ENCODE measurements at regions not wholly inside any gene's neighbourhood (a gene's known extent, or its start where the extent isn't known, plus 50 kb on each side); places are given as distances from the start of the nearest gene placed in this dataset.

DNA sequence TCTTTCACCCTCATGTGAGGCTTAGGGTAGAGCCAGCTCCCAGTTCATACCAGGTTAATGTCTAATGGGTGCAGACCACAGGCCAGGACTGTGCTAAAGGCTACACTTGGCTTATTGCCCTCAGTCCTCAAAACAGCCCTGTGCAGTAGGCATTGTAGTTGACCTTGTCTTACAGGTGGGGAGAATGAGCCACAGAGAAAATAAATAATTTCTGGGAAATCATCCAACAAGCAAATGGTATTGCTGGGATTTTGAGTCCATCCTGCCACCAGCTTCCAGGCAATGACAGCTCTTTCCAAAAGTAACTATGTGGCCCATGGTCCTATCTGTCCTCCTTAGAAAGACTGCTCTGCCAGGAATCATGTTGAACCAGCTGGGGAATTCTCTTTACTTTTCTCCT is 450.0 kb downstream of the GADD45G start:
- Histone ChIP-seq H3K27ac (ENCODE audit: low read depth, low read length) (no peak overlapping the region), H3K9me3 (ENCODE audit: control insufficient read depth, insufficient read depth, low read length) (no peaks in the 10 kb centered on the region), H3K4me3 (ENCODE audit: low read depth, low read length) (no peak overlapping the region), H3K36me3 (ENCODE audit: control insufficient read depth, insufficient read depth, low read length) (no peaks in the 10 kb centered on the region), H3K4me1 (ENCODE audit: control insufficient read depth, insufficient read depth, low read length) (no peaks in the 10 kb centered on the region), H3K27me3 (ENCODE audit: control insufficient read depth, insufficient read depth, low read length) (no peaks in the 10 kb centered on the region)
- DNase-seq (ENCODE audit: low read depth in 4 of 6, low spot score in 6 of 6) = no peak

DNA sequence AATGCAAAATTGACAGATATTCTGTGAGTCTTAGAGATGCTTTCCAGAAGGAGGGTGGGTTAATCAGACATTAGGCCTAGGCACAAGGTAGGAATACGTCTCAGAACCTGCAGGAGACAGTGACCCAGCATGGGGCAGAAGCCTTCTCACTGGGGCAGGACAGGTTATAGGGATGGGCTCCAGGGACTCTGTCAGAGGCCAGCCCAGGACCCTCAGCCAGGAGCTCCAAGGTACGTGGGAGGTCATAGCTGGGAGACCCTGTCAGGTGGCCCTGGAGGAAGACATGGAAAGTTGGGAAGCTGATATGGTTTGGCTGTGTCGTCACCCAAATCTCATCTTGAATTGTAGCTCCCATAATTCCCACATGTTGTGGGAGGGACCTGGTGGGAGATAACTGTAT is 450.4 kb downstream of the GADD45G start:
- Histone ChIP-seq H3K4me1 (ENCODE audit: control insufficient read depth, insufficient read depth, low read length) (no peaks in the 10 kb centered on the region), H3K36me3 (ENCODE audit: control insufficient read depth, insufficient read depth, low read length) (no peaks in the 10 kb centered on the region), H3K27ac (ENCODE audit: low read depth, low read length) (no peak overlapping the region), H3K4me3 (ENCODE audit: low read depth, low read length) (no peak overlapping the region), H3K9me3 (ENCODE audit: control insufficient read depth, insufficient read depth, low read length) (no peaks in the 10 kb centered on the region), H3K27me3 (ENCODE audit: control insufficient read depth, insufficient read depth, low read length) (no peaks in the 10 kb centered on the region)
- DNase-seq (ENCODE audit: low read depth in 4 of 6, low spot score in 6 of 6) = no peak
- whole genome bisulfite sequencing (ENCODE audit: insufficient coverage) = 88% methylated on average over 2 of the region's 3 CpGs

DNA sequence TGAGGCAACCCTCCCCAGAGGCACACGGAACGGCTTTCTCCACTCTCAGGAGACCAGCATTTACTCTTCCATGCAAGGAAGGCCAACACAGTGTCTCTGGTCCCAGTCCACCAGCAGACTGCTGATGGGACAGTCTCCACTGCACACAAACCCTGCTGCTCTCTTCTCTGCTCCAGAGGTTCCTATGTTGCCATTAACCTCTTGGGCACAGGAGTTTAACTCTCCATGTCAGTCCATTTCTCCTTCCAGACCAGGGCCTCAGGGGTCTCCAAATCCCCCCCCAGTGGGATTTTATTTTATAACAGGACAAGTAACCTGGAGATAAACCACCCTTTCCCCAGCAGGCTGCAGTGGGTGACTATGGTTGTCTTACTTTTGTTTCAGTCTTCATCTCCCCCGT is 452.5 kb downstream of the GADD45G start:
- 84% methylated on average over 3 of the region's 3 CpGs for WGBS (ENCODE audit: insufficient coverage)
- no peak overlapping the region for H3K27ac ChIP-seq (ENCODE audit: low read depth, low read length)
- H3K36me3 ChIP-seq (ENCODE audit: control insufficient read depth, insufficient read depth, low read length) = no peaks in the 10 kb centered on the region
- no peaks in the 10 kb centered on the region for H3K27me3 ChIP-seq (ENCODE audit: control insufficient read depth, insufficient read depth, low read length)
- no peaks in the 10 kb centered on the region for H3K4me1 ChIP-seq (ENCODE audit: control insufficient read depth, insufficient read depth, low read length)
- DNase-seq (ENCODE audit: low read depth in 4 of 6, low spot score in 6 of 6) = no peak
- H3K9me3 ChIP-seq (ENCODE audit: control insufficient read depth, insufficient read depth, low read length) = no peaks in the 10 kb centered on the region
- no peak overlapping the region for H3K4me3 ChIP-seq (ENCODE audit: low read depth, low read length)

DNA sequence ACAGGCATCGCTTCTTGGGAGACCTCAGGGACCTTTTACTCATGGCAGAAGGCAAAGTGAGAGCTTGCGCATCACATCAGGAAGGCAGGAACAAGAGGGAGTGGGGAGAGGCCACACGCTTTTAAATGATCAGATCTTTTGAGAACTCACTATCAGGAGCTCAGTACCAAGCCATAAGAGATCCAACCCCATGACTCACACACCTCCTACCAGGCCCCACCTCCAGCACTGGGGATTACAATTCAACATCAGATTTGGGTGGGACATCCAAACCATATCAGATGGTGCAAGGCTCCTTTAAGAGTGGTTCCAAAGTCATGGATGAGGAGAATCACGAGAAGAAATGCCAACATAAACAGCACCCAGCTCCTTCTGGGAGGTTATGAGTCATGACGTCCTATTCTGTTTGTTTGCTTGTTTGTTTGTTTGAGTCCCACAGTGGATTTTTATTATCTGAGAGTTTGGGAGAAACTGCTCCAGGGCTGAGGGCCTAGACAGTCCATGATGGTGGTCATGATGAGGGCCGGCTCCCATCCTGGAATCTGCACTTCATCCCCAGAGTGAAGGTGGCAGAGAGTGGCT is 453.5 kb downstream of the GADD45G start:
- Histone ChIP-seq H3K4me1 (ENCODE audit: control insufficient read depth, insufficient read depth, low read length) (no peaks in the 10 kb centered on the region), H3K36me3 (ENCODE audit: control insufficient read depth, insufficient read depth, low read length) (no peaks in the 10 kb centered on the region), H3K27me3 (ENCODE audit: control insufficient read depth, insufficient read depth, low read length) (no peaks in the 10 kb centered on the region), H3K9me3 (ENCODE audit: control insufficient read depth, insufficient read depth, low read length) (no peaks in the 10 kb centered on the region), H3K27ac (ENCODE audit: low read depth, low read length) (no peak overlapping the region), H3K4me3 (ENCODE audit: low read depth, low read length) (no peak overlapping the region)
- no peak for DNase-seq (ENCODE audit: low read depth in 4 of 6, low spot score in 6 of 6)
- 85% methylated on average over 3 of the region's 6 CpGs for WGBS (ENCODE audit: insufficient coverage)

DNA sequence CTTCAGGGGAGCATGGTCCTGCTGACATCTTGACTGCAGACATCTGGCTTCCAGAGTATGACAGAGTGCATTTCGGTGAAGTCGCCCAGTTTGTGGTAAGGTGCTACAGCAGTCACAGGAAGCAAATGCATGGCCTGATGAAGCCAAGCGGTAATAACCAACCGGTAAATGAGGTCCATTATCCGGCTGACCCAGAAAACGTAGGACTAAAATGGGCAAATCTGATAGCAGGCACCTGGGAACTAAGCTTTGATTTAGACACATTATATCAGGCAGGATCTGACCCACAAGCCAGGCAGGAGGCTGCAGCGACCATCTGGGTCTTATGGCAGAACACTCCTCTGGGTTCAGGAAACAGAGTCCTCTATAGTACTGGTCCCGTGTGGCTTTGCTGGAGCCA is 454.6 kb downstream of the GADD45G start:
- H3K9me3 ChIP-seq (ENCODE audit: control insufficient read depth, insufficient read depth, low read length) = no peaks in the 10 kb centered on the region
- 82% methylated on average over 8 of the region's 8 CpGs for WGBS (ENCODE audit: insufficient coverage)
- no peaks in the 10 kb centered on the region for H3K36me3 ChIP-seq (ENCODE audit: control insufficient read depth, insufficient read depth, low read length)
- no peak overlapping the region for H3K27ac ChIP-seq (ENCODE audit: low read depth, low read length)
- DNase-seq (ENCODE audit: low read depth in 4 of 6, low spot score in 6 of 6) = no peak
- no peak overlapping the region for H3K4me3 ChIP-seq (ENCODE audit: low read depth, low read length)
- H3K4me1 ChIP-seq (ENCODE audit: control insufficient read depth, insufficient read depth, low read length) = no peaks in the 10 kb centered on the region
- no peaks in the 10 kb centered on the region for H3K27me3 ChIP-seq (ENCODE audit: control insufficient read depth, insufficient read depth, low read length)

DNA sequence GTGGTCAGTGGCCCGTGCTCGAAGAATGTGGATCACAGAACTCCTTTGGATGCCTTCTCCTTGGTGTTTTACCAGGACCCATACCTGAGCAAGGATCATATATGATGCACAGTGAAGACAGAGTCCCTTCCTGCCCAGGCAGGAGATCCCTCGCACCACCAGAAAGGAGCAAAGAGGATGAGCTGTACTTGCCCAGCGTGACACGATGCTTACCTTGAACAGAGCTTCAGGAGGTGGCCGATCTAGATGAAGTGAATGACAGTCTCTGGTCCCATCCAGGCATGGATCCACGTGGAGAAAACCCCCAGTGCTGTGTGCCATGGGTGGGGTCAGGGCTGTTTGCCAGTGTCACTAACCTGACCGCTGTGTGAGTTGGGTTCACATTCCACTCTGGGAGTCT is 455.4 kb downstream of the GADD45G start:
- 97% methylated on average over 6 of the region's 8 CpGs for WGBS (ENCODE audit: insufficient coverage)
- no peak for DNase-seq (ENCODE audit: low read depth in 4 of 6, low spot score in 6 of 6)
- no peaks in the 10 kb centered on the region for H3K4me1 ChIP-seq (ENCODE audit: control insufficient read depth, insufficient read depth, low read length)

DNA sequence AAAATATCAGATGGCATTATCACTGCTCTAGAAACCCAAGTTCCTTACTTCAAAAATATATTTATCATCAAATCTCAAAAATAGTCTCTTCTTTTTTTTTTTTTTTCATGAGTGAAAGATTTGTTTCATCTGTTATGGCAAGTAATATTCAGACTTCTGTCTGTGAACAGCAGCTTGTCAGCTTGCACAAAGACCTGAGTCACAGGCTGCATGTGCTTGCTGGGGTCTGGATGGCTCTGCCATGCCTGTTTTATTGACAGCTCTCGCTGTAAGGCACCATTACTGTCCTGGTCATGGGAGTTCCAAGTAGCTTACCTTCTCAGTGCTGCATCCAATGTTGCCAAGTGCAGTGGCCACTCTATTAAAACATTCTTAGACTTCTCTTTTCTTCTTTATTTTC is 456.4 kb downstream of the GADD45G start:
- Histone ChIP-seq H3K36me3 (ENCODE audit: control insufficient read depth, insufficient read depth, low read length) (no peaks in the 10 kb centered on the region), H3K9me3 (ENCODE audit: control insufficient read depth, insufficient read depth, low read length) (no peaks in the 10 kb centered on the region), H3K27ac (ENCODE audit: low read depth, low read length) (no peak overlapping the region), H3K4me1 (ENCODE audit: control insufficient read depth, insufficient read depth, low read length) (no peaks in the 10 kb centered on the region), H3K27me3 (ENCODE audit: control insufficient read depth, insufficient read depth, low read length) (no peaks in the 10 kb centered on the region), H3K4me3 (ENCODE audit: low read depth, low read length) (no peak overlapping the region)
- no peak for DNase-seq (ENCODE audit: low read depth in 4 of 6, low spot score in 6 of 6)
- 90% methylated on average over 1 of the region's 1 CpG for WGBS (ENCODE audit: insufficient coverage)

More for the DNA sequence above, 455.4 kb downstream of the GADD45G start:
- H3K36me3 ChIP-seq (ENCODE audit: control insufficient read depth, insufficient read depth, low read length) = no peaks in the 10 kb centered on the region
- no peaks in the 10 kb centered on the region for H3K9me3 ChIP-seq (ENCODE audit: control insufficient read depth, insufficient read depth, low read length)
- H3K27ac ChIP-seq (ENCODE audit: low read depth, low read length) = no peak overlapping the region
- H3K4me3 ChIP-seq (ENCODE audit: low read depth, low read length) = no peak overlapping the region
- no peaks in the 10 kb centered on the region for H3K27me3 ChIP-seq (ENCODE audit: control insufficient read depth, insufficient read depth, low read length)

DNA sequence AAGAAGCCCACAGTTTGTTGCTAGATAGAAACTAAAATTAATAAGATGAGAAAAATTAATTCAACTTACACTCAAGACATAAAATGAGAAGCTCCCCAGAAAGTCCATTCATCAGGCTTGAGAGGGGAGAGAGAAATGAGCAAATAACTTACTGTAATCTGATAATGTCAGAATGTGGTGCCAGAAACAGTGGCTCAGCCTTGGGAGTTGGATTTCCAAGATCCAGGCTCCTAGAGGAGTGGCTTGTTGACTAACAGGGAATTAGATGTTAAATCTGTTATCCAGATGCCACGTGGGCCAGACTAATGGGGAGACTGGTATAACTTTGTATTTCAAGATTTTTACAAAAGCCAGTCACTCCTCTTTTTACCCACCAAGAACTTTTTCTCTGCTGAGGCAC is 458.2 kb downstream of the GADD45G start:
- Histone ChIP-seq H3K27me3 (ENCODE audit: control insufficient read depth, insufficient read depth, low read length) (no peaks in the 10 kb centered on the region), H3K9me3 (ENCODE audit: control insufficient read depth, insufficient read depth, low read length) (no peaks in the 10 kb centered on the region), H3K36me3 (ENCODE audit: control insufficient read depth, insufficient read depth, low read length) (no peaks in the 10 kb centered on the region), H3K27ac (ENCODE audit: low read depth, low read length) (no peak overlapping the region), H3K4me3 (ENCODE audit: low read depth, low read length) (no peak overlapping the region), H3K4me1 (ENCODE audit: control insufficient read depth, insufficient read depth, low read length) (no peaks in the 10 kb centered on the region)
- no peak for DNase-seq (ENCODE audit: low read depth in 4 of 6, low spot score in 6 of 6)
- no CpG with 5 or more reads among the region's 1 CpG for WGBS (ENCODE audit: insufficient coverage)

DNA sequence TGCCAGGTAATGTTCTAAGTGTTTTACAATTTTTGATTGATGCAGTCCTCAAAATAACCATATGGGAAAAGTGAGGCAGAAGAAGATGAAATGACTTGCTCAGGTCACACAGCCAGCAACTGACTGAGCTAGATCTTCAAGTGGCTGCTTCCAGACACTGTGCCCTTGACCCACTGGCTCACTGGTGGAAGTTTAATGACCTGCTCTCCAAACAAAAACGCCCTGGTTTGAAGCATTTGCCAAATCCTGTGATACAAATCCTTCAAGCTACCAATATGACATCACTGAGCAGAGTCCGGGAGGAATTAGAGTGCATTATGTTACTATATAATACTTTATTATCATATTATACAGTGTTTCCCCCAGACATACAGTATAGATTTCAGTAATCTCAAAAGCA is 459.4 kb downstream of the GADD45G start:
- no peaks in the 10 kb centered on the region for H3K9me3 ChIP-seq (ENCODE audit: control insufficient read depth, insufficient read depth, low read length)
- H3K4me3 ChIP-seq (ENCODE audit: low read depth, low read length) = no peak overlapping the region
- DNase-seq (ENCODE audit: low read depth in 4 of 6, low spot score in 6 of 6) = no peak
- no peaks in the 10 kb centered on the region for H3K36me3 ChIP-seq (ENCODE audit: control insufficient read depth, insufficient read depth, low read length)
- H3K27me3 ChIP-seq (ENCODE audit: control insufficient read depth, insufficient read depth, low read length) = no peaks in the 10 kb centered on the region
- no CpG with 5 or more reads among the region's 2 CpGs for WGBS (ENCODE audit: insufficient coverage)
- no peak overlapping the region for H3K27ac ChIP-seq (ENCODE audit: low read depth, low read length)
- H3K4me1 ChIP-seq (ENCODE audit: control insufficient read depth, insufficient read depth, low read length) = no peaks in the 10 kb centered on the region

DNA sequence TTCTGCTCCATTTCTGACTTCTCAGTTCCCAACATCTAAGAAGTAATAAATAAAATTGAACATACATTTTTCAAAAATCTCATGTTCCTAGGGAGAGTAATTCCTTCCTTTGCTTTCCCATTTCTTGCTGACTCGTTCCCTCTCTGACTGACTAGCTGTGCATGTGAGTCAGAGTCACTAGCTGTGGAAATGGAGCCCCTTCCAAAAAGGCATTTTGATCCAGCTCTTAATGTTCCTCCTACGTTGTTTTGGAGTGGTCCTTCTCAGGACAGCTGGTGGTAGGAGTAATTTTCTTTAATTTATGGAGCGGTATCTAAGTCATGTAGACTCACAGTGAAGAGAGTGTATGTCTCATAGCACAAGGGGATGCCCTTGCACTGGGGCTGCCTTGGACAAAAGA is 460.2 kb downstream of the GADD45G start:
- H3K27ac ChIP-seq (ENCODE audit: low read depth, low read length) = no peak overlapping the region
- H3K9me3 ChIP-seq (ENCODE audit: control insufficient read depth, insufficient read depth, low read length) = no peaks in the 10 kb centered on the region
- 75% methylated on average over 2 of the region's 3 CpGs for WGBS (ENCODE audit: insufficient coverage)

More for the DNA sequence above, 460.2 kb downstream of the GADD45G start:
- H3K36me3 ChIP-seq (ENCODE audit: control insufficient read depth, insufficient read depth, low read length) = no peaks in the 10 kb centered on the region
- H3K27me3 ChIP-seq (ENCODE audit: control insufficient read depth, insufficient read depth, low read length) = no peaks in the 10 kb centered on the region
- H3K4me1 ChIP-seq (ENCODE audit: control insufficient read depth, insufficient read depth, low read length) = no peaks in the 10 kb centered on the region
- H3K4me3 ChIP-seq (ENCODE audit: low read depth, low read length) = no peak overlapping the region
- DNase-seq (ENCODE audit: low read depth in 4 of 6, low spot score in 6 of 6) = no peak
